ENCODE measurements at regions not wholly inside any gene's neighbourhood (a gene's known extent, or its start where the extent isn't known, plus 50 kb on each side); places are given as distances from the start of the nearest gene placed in this dataset.

DNA sequence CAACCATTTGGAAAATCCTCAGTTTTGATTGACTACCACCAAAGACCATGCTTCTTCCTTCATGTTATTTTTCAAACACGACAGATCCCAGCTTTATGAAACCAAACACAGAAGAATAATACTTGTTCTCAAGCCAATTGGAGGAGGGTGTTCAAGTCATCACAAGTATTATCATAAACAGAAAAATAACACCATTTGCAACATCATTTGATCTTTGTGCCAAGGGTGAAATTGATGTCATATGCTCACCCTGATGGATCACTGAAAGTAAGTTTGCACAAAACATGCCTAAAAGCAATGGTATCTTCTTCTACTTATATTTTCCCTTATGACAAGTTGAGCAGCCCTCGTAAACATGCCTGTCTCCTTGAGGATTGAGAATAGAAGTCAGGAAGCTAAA lies 448.0 kb upstream of the ZEB2 start:
- no peak overlapping the region for H3K4me3 ChIP-seq (ENCODE audit: low read depth in 2 of 2, low read length in 2 of 2)
- no peak overlapping the region for H3K27ac ChIP-seq (ENCODE audit: low read length)
- DNase-seq (ENCODE audit: low read depth, low spot score) (no peak), ATAC-seq (no peak)
- no peaks in the 10 kb centered on the region for H3K36me3 ChIP-seq (ENCODE audit: control insufficient read depth, insufficient read depth, low read length)
- H3K9me3 ChIP-seq (ENCODE audit: control insufficient read depth, insufficient read depth, low read depth, low read length) = no peaks in the 10 kb centered on the region
- no peaks in the 10 kb centered on the region for H3K4me1 ChIP-seq (ENCODE audit: control insufficient read depth, insufficient read depth, low read length)
- BruUV-seq (replicated peaks) = no TSS peak
- in situ Hi-C loops (cut with HindIII; ENCODE audit: low pct_unique_long_range_greater_than_20kb, low sequenced_read_pairs) = no loop called here
- POLR2A ChIA-PET = no interaction called here
- H3K27me3 ChIP-seq (ENCODE audit: control insufficient read depth, insufficient read depth, low read length) = no peaks in the 10 kb centered on the region
- CTCF ChIA-PET = no interaction called here
- no peak for TF ChIP-seq TCF7L2 (IDR thresholded peaks at IDR 0.05; ENCODE audit: low read depth, low read length)
- no peak for TF ChIP-seq SIN3A (IDR thresholded peaks at IDR 0.05; ENCODE audit: borderline replicate concordance, insufficient read depth, low read depth, low read length)
- no peak for TF ChIP-seq POLR2AphosphoS5 (IDR thresholded peaks at IDR 0.05; ENCODE audit: low read depth, low read length)
- TF ChIP-seq, protein P1, sequence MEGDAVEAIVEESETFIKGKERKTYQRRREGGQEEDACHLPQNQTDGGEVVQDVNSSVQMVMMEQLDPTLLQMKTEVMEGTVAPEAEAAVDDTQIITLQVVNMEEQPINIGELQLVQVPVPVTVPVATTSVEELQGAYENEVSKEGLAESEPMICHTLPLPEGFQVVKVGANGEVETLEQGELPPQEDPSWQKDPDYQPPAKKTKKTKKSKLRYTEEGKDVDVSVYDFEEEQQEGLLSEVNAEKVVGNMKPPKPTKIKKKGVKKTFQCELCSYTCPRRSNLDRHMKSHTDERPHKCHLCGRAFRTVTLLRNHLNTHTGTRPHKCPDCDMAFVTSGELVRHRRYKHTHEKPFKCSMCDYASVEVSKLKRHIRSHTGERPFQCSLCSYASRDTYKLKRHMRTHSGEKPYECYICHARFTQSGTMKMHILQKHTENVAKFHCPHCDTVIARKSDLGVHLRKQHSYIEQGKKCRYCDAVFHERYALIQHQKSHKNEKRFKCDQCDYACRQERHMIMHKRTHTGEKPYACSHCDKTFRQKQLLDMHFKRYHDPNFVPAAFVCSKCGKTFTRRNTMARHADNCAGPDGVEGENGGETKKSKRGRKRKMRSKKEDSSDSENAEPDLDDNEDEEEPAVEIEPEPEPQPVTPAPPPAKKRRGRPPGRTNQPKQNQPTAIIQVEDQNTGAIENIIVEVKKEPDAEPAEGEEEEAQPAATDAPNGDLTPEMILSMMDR (IDR thresholded peaks at IDR 0.05) = no peak
- TF ChIP-seq, protein P2, sequence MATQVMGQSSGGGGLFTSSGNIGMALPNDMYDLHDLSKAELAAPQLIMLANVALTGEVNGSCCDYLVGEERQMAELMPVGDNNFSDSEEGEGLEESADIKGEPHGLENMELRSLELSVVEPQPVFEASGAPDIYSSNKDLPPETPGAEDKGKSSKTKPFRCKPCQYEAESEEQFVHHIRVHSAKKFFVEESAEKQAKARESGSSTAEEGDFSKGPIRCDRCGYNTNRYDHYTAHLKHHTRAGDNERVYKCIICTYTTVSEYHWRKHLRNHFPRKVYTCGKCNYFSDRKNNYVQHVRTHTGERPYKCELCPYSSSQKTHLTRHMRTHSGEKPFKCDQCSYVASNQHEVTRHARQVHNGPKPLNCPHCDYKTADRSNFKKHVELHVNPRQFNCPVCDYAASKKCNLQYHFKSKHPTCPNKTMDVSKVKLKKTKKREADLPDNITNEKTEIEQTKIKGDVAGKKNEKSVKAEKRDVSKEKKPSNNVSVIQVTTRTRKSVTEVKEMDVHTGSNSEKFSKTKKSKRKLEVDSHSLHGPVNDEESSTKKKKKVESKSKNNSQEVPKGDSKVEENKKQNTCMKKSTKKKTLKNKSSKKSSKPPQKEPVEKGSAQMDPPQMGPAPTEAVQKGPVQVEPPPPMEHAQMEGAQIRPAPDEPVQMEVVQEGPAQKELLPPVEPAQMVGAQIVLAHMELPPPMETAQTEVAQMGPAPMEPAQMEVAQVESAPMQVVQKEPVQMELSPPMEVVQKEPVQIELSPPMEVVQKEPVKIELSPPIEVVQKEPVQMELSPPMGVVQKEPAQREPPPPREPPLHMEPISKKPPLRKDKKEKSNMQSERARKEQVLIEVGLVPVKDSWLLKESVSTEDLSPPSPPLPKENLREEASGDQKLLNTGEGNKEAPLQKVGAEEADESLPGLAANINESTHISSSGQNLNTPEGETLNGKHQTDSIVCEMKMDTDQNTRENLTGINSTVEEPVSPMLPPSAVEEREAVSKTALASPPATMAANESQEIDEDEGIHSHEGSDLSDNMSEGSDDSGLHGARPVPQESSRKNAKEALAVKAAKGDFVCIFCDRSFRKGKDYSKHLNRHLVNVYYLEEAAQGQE (IDR thresholded peaks at IDR 0.05; ENCODE audit: insufficient read depth in 1 of 2, low read depth in 2 of 2, low read length in 1 of 2) = no peak
- intact Hi-C loops (cut with micrococcal nuclease; ENCODE audit: unreplicated experiment) = no loop called here

DNA sequence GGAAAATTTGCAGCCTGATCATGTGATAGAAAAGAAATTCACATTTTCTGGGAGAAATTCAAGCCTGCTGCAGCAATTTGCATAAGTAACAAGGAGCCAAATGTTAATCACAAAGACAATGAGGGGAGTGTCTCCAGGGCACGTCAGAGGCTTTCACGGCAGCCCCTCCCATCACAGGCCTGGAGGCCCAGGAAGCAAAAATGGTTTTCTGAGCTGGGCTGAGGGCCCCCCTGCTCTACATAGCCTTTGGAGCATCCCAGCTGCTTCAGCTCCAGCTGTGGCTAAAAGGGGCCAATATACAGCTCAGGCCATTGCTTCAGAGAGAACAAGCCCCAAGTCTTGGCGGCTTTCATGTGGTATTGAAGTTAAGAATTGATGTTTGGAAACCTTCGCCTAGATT lies 445.3 kb upstream of the ZEB2 start:
- H3K36me3 ChIP-seq (ENCODE audit: control insufficient read depth, insufficient read depth, low read length) = no peaks in the 10 kb centered on the region
- no peak overlapping the region for H3K27ac ChIP-seq (ENCODE audit: low read length)
- H3K4me1 ChIP-seq (ENCODE audit: control insufficient read depth, insufficient read depth, low read length) = no peaks in the 10 kb centered on the region
- CTCF ChIA-PET = no interaction called here
- TF ChIP-seq TCF7L2 (IDR thresholded peaks at IDR 0.05; ENCODE audit: low read depth, low read length) = no peak
- TF ChIP-seq, protein P2 (IDR thresholded peaks at IDR 0.05; ENCODE audit: insufficient read depth in 1 of 2, low read depth in 2 of 2, low read length in 1 of 2) = no peak
- TF ChIP-seq POLR2AphosphoS5 (IDR thresholded peaks at IDR 0.05; ENCODE audit: low read depth, low read length) = no peak
- TF ChIP-seq SIN3A (IDR thresholded peaks at IDR 0.05; ENCODE audit: borderline replicate concordance, insufficient read depth, low read depth, low read length) = no peak
- TF ChIP-seq, protein P1 (IDR thresholded peaks at IDR 0.05) = no peak
- POLR2A ChIA-PET = no interaction called here
- no TSS peak for BruUV-seq (replicated peaks)
- no peaks in the 10 kb centered on the region for H3K9me3 ChIP-seq (ENCODE audit: control insufficient read depth, insufficient read depth, low read depth, low read length)
- intact Hi-C loops (cut with micrococcal nuclease; ENCODE audit: unreplicated experiment) = no loop called here
- no peak overlapping the region for H3K4me3 ChIP-seq (ENCODE audit: low read depth in 2 of 2, low read length in 2 of 2)
- in situ Hi-C loops (cut with HindIII; ENCODE audit: low pct_unique_long_range_greater_than_20kb, low sequenced_read_pairs) = no loop called here
- no peaks in the 10 kb centered on the region for H3K27me3 ChIP-seq (ENCODE audit: control insufficient read depth, insufficient read depth, low read length)
- DNase-seq (ENCODE audit: low read depth, low spot score) = no peak
- no peak for ATAC-seq
